Nephron progenitor cell (in vitro differentiated cells): ENCODE measurements at regions not wholly inside any gene's neighbourhood (a gene's known extent, or its start where the extent isn't known, plus 50 kb on each side); places are given as distances from the start of the nearest gene placed in this dataset.

ENCODE experiments used
- DNase-seq: peaks from one replicate; pipeline ENCODE4 v3.0.0; 2021
- H3K27ac Mint-ChIP-seq: 2 replicates; pipeline ENCODE4 v1.8.0; 2021; ENCODE audit warnings: mild to moderate bottlenecking, moderate library complexity, mixed read lengths
- H3K27me3 Mint-ChIP-seq: 2 replicates; pipeline ENCODE4 v1.8.0; 2021; ENCODE audit warnings: mild to moderate bottlenecking, low read depth, mixed read lengths; ENCODE audit not compliant: poor library complexity
- H3K36me3 Mint-ChIP-seq: 2 replicates; pipeline ENCODE4 v1.8.0; 2021; ENCODE audit warnings: low read depth, mixed read lengths
- H3K4me1 Mint-ChIP-seq: 2 replicates; pipeline ENCODE4 v1.8.0; 2021; ENCODE audit warnings: mixed read lengths
- H3K4me3 Mint-ChIP-seq: 2 replicates; pipeline ENCODE4 v1.8.0; 2021; ENCODE audit warnings: mild to moderate bottlenecking, moderate library complexity, mixed read lengths
- H3K9me3 Mint-ChIP-seq: 2 replicates; pipeline ENCODE4 v1.8.0; 2021; ENCODE audit warnings: mild to moderate bottlenecking, moderate library complexity, mixed read lengths
- CTCF ChIP-seq: fragments of 200-600 bp; sonication (generic); IDR thresholded peaks from 2 replicates; pipeline ENCODE4 v1.5.0; 2021; ENCODE audit warnings: antibody characterized with exemption

- Mint-ChIP-seq H3K4me1 (peaks cover 72% of the 10 kb centered on the region), H3K9me3 (no peaks in the 10 kb centered on the region), H3K27me3 (peaks cover 10% of the 10 kb centered on the region), H3K4me3 (no peak overlapping the region), H3K36me3 (no peaks in the 10 kb centered on the region), H3K27ac (no peak overlapping the region)
- TF ChIP-seq CTCF, result no peak
- DNase-seq, result no peak
Observed at GRCh38 chr20:48212806-48213509, 427.7 kb upstream of the SULF2 start.

DNA sequence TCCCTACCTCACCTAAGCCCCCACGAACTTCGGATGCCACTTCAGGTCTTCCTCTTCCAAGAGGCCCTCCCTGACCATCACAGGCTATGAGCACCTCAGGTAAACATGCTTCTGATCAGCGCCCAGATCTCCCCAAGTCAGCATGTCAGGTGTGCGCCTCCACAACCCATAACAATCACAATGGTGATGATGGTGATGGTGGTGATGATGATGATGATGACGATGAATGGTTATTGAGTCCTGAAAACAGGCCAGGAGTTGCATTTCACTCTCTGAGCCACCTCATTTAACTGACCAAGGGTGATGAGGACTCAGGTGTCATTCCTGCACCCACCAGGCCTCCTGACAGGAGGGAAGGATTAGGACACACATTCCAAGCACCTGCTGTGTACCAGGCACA lies 426.6 kb upstream of the SULF2 start:
- Mint-ChIP-seq H3K36me3 (no peaks in the 10 kb centered on the region), H3K27ac (no peak overlapping the region), H3K9me3 (no peaks in the 10 kb centered on the region), H3K27me3 (peaks cover 10% of the 10 kb centered on the region), H3K4me1 (peaks cover 70% of the 10 kb centered on the region), H3K4me3 (no peak overlapping the region)
- no peak for TF ChIP-seq CTCF
- no peak for DNase-seq

- Mint-ChIP-seq H3K9me3 (no peaks in the 10 kb centered on the region), H3K27me3 (peaks cover 8% of the 10 kb centered on the region), H3K36me3 (no peaks in the 10 kb centered on the region), H3K4me3 (no peak overlapping the region), H3K4me1 (peaks cover 74% of the 10 kb centered on the region), H3K27ac (no peak overlapping the region)
- no peak for TF ChIP-seq CTCF
- DNase-seq, result no peak
Observed at GRCh38 chr20:48211238-48211637, 426.0 kb upstream of the SULF2 start.

- no peak for DNase-seq
- H3K36me3 Mint-ChIP-seq, result no peaks in the 10 kb centered on the region
- H3K4me1 Mint-ChIP-seq, result peaks cover 74% of the 10 kb centered on the region
- H3K9me3 Mint-ChIP-seq, result no peaks in the 10 kb centered on the region
- TF ChIP-seq CTCF, result no peak
- H3K4me3 Mint-ChIP-seq, result no peak overlapping the region
- H3K27ac Mint-ChIP-seq, result no peak overlapping the region
- H3K27me3 Mint-ChIP-seq, result peaks cover 8% of the 10 kb centered on the region
Observed at GRCh38 chr20:48210111-48211027, 425.1 kb upstream of the SULF2 start.

DNA sequence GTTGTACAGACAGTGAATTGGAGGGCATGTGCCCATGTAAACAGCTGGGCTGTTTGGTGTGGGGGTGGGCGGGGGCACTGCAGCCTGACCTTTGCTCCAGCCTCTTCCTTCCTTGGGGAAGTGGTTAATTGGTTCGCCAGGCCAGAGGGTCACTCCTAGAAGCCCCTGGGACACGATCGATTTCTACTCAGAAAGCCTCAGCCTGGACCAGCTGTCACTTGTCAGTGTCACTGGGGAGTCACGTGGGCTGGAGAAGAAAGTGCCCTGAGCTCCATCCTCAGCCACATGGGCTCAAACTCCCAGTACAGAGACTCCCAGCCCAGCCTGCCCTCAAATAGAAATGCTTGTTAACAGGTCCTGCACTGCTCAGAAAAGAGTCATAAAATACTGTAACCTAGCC lies 423.8 kb upstream of the SULF2 start:
- no peaks in the 10 kb centered on the region for H3K9me3 Mint-ChIP-seq
- H3K27me3 Mint-ChIP-seq, result peaks cover 8% of the 10 kb centered on the region
- TF ChIP-seq CTCF, result no peak
- H3K4me1 Mint-ChIP-seq, result peaks cover 73% of the 10 kb centered on the region
- H3K4me3 Mint-ChIP-seq, result no peak overlapping the region
- H3K27ac Mint-ChIP-seq, result no peak overlapping the region
- DNase-seq, result peak; percentile 30
- H3K36me3 Mint-ChIP-seq, result no peaks in the 10 kb centered on the region
